HG02623 (cell line): ENCODE measurements at regions not wholly inside any gene's neighbourhood (a gene's known extent, or its start where the extent isn't known, plus 50 kb on each side); places are given as distances from the start of the nearest gene placed in this dataset.

Source experiments
- ATAC-seq: cut with Tn5 transposase; IDR thresholded peaks from one replicate; pipeline ENCODE4 v1.9.1; 2021; ENCODE audit warnings: moderate library complexity; ENCODE audit not compliant: unreplicated experiment

DNA sequence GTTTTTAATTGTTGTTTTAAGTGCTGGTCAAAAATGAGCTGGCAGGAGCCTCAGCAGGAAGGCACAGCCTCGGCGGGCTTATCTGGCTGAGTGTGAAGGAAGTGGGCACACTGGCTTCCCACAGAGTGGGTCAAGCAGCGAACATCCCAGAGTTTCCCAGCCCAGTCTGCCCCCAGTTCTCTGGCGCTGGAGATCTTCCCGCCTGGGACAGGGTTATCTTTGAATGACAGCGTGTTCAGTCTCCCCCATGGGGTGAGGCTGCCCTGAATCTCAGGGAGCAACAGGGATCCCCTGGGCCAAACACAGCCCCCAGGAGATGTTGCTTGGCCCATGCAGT is 122.2 kb upstream of the PTPN1 start:
- ATAC-seq: no peak

DNA sequence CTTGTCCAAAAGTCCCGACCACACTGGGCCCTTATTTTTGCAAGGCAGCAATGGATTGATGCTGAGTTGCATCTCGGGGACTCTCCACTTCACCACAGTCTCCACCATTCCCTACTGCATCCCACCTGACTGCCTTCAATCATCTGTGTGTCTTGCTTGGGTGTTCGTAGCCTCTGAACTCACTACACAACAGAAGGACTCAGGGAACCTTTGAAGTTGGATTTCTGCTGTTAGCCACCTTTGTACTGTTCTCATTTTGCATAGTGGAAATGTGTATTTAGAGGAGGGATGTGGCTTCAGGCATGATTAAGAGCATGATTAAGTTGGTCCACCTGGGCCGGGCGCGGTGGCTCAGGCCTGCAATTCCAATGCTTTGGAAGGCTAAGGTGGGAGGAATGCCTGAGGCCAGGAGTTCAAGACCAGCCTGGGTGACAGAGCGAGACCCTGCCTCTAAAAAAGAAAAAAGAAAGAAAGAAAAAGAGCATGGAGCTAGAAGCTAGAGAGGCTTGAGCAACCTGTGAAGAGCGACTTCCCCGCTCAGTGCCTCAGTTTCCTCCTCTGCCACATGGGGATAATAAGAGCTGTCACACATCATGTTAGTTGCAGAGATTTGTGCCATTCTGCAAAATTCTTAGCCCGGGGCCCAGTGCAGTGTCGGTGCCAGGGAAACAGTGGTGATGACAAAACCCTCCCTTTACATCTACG is 121.3 kb upstream of the PTPN1 start:
- no peak for ATAC-seq

DNA sequence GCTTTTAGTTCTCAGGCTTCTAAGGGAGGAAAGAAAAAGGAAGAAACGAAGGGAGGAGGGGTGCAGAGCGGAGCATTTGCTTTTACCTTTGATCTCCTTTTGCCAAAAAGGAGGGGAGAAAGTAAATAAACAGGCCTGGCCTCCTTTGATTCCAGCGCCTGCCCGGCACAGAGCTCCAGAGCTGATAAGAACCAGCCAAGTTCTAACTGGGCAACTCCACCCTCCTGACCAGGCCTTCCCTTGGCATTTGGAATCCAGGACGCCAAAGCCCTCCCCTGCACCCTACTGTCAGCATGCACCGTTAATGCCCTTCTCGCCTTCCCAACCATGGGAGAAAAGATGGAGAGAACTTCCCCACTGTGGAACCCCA is 120.8 kb upstream of the PTPN1 start:
- ATAC-seq: no peak

DNA sequence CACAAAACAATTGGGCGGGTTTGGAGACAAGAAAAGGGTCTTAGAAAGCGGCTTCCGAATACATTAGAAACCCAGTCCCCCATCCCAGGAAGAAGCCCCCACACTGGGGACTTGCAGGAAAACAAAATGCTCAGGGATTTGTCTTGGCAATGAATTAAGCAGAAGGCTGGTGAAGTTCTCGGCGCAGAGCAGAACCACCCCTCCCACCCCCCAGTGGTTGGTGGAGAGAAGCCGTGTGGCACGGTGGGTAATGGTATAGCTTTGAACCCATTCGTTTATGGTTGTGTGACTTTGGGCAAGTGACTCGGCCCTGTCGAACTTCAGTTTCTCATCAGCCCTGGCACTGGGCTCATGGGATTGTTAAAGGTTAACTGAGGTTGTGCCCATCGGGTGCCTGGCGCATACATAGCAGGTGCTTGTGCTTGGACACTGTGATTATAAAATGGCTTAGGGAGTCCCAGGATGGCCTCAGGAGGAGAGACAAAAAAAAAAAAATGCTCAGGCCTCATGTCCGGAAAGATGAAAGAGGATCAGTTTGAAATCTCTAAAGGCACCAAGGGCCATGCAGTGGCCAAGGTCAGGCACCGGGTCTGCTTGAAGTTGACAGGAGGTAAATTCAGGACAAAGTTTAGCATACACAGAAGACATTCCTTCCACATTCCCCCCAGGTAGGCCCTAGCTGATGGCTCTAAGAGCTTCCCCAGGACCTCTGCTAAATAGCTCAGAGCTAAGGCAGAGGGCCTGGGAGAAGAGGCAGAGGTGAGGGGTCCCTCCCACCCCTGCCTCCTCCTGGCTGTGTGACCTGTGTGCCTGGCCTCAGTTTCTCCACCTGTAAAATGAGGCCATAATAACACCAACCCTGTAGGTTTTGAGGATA is 120.1 kb upstream of the PTPN1 start:
- ATAC-seq: no peak

DNA sequence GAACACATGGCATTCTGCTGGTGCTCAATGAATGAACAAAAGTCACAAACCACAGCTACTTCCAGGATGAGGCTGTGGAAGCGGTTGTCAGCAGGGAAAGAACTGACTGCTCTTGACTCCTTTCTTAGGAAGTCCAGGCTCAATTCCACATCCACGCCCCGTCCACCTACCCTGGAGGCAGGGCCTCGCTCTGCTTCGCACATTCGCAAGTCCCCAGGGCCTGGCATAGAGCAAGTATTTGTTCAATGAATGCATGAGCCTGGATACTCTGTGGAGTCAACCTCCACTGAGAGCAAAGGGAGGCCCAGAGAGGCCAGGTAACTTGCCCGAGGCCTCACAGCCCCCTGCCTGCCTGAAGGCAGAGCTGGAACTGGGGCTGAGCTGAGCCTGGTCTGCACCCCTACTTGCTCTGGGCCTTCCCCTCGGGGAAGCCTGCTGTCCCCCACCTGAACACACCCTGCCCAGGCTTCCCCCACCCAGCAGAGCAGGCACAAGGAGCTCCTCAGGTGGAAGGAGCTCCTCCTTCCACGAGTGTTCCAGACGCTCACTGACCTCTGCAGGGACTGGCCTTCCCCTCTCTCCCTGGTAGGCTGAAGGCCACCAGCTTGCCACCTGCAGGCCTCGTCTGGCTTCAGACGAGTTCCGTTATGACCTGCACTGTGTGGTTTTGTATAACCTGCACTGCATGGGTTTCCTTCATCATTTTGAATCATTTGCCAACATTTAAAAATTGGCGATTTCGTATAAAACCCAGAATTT is 119.3 kb upstream of the PTPN1 start:
- no peak for ATAC-seq

DNA sequence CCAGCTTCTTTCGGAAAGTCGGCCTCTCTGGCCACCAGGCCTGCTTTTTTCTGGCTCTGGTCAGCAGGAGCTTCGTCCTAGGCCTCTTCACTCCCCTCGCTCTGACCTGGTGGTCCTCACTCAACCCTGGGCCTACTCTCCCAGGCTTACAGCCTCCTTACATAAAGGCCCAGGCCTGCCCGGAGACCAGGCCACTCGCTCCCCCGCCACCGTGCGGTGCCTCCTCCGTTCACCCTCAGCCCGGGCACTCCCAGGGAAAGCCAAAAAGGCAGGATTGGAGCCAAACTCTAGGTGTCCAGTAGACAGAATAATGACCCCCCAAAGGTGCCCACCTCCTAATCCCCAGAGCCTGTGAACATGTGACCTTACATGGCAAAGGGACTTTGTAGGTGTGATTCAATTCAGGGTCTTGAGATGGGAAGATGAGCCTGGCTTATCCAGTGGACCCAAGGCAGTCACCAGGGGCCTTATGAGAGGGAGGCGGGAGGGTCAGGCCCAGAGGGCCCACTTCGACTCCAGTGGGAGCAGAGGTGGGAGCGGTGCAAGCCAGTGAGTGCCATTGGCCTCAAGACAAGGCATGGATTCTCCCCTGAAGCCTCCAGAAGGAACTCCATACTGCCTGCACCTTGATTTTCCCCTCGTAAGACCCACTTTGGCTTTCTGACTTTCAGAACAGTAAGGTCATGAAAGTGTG is 118.6 kb upstream of the PTPN1 start:
- no peak for ATAC-seq

- no peak for ATAC-seq
Observed at GRCh38 chr20:50392138-50392866, 117.9 kb upstream of the PTPN1 start.

- no peak for ATAC-seq
Observed at GRCh38 chr20:50393242-50393641, 116.9 kb upstream of the PTPN1 start.

GRCh38 chr20:50393990-50394561 is 116.1 kb upstream of the PTPN1 start:
- no peak for ATAC-seq

- no peak for ATAC-seq
Observed at GRCh38 chr20:50394569-50394968, 115.6 kb upstream of the PTPN1 start.

- no peak for ATAC-seq
Observed at GRCh38 chr20:50395251-50395729, 114.9 kb upstream of the PTPN1 start.

DNA sequence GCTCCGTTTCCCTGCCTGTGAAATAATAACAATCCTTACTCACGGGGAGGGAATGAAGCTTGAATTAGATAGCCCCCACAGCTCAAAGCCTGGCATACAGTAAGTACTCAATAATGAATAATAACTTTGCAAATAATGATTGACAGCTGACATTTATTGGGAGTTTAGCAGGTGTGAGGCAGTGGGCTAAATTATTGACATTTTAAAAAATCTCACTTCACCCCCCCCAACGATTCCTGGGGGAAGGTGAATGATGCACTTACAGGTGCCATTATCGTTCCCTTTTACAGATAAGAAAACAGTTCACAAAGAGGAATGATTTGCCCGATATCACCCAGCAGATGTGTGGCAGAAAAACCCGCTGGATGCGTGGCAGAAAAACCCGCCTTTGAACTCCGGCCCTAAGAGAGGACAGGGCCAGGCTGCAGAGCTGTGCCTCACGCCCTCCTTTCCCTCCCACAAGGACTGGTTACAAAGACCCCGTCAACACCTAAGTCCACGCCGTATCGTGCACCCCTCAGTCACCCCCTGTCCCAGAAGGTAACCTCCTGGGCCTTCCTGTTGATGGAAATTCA is 114.2 kb upstream of the PTPN1 start:
- ATAC-seq: no peak

DNA sequence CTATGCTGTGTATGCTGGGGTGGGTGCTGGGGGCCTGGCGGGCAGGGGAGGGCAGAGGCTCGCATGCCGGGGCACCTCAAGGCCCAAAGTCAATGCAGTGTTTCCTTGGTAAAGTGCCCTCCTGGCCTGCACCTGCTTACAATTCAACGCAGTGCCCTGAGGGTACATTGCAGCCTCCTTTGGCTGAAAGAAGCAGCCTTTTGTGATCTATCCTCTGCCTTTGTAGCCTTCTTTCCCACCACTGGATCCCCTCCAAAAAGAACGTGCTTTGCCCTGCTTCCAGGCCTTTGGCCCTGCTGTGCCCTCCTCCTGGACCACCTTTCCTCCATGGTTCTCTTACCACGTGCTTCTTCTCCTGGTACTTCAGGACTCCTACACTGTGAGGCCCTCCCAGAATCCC is 113.6 kb upstream of the PTPN1 start:
- no peak for ATAC-seq

DNA sequence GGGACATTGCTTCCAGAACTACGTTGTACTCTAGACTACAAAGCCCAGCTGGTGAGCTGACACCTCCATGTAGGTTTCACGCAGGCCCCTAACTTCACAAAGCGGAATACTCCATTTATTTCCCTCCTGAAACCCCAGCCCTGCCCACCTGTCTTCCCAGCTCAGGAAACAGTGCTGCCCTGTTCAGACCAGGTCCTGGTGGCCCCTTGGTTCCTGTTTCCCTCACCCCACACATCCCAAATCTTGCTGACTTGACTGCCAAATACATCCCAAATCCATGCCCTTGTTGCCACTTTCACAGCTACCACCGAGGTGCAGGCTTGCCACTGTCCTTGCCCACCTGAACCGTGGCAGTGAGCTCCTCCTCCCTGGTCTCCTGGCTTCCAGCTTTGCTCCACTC is 113.1 kb upstream of the PTPN1 start:
- no peak for ATAC-seq

DNA sequence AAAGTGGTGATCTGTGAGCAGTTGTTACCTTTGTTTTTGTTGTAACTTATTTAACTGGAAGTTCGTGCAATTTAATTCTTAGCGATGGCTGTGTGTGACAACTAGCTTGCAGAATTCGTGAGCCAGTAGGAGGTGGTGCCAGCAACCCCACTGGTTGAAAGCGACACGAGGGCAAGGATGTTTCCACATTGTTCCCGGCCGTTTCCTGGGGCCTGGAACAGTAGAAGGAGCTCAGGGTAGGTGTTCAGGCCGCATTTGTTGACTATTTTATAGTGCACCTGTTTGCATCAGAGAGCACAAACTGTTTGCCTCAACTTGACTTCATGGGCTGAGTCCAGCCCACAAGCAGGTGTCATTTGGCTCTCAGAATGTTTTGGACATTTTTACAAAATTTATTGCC is 112.1 kb upstream of the PTPN1 start:
- no peak for ATAC-seq

- ATAC-seq: no peak
Observed at GRCh38 chr20:50398471-50398820, 111.7 kb upstream of the PTPN1 start.

DNA sequence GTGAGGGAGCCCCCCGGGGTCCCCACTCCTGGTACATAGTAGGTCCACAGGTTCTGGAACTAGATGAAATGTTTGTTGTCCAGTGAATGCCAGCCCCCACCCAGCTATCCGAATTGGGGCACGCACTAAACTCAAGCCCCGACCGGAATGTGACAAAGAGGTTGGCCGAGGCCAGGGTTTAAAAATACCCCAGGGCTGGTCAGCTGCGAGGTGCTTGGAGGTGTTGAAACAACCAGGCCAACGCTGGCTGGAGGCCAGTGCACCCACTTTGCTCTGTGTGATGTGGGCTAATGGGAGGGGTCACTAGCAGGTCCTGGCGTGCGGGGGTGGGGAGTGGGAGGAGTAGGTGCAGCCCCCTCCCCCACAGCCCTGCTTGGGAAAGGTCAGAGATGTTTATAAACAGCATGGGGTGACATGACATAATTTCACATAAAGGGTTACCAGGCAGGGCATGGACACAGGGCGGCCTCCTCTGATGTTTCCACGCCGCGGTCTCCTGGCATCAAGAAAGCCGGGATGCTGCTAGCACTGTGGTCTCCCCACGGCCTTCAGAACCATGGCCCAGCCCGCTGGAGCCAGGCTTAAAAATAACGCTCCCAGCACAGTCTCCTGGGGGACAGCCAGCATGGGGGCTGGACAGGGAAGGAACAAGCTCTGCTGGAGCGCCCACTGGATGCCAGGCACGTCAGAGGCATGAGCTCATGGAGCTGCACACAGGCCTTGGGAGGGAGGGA is 111.2 kb upstream of the PTPN1 start:
- ATAC-seq: no peak

DNA sequence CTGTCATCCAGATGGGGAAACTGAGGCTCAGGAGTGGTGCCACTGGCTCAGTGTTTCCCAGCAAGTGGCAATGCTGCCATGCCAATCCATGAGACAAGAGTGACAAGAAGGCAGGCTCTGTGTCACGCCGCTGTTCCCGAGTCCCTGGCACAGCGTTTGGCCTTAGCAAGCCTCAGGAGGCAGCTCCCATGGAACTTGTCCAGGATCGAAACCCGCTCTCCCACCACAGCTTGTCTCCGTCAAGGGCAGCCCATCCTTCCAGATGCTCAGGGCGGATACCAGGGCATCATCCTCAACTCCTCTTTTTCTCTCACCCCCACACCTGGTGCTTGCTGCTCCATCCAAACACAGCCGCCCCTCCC is 110.6 kb upstream of the PTPN1 start:
- ATAC-seq: no peak
